Activated naive CD4-positive, alpha-beta T cell treated with anti-CD3 and anti-CD28 coated beads, Interleukin-2, amount 50 U/mL, for 72 hours (primary cell): ENCODE measurements at regions not wholly inside any gene's neighbourhood (a gene's known extent, or its start where the extent isn't known, plus 50 kb on each side); places are given as distances from the start of the nearest gene placed in this dataset.

Source experiments
- ATAC-seq, 2 donors: fragments of 150-1000 bp; cut with Tn5 transposase; 2 replicates each; pipeline ENCODE4 v1.10.0; 2021; ENCODE audit warnings: mild to moderate bottlenecking in 2 of 2, moderate library complexity in 2 of 2
- DNase-seq, 2 donors: peaks; one replicate each; pipeline ENCODE4 v3.0.0; 2021 to 2022; ENCODE audit warnings: low spot score in 2 of 2
- H3K27ac Mint-ChIP-seq, 2 donors: one replicate each; pipeline ENCODE4 v1.8.0; 2022; ENCODE audit warnings: mild to moderate bottlenecking in 2 of 2, mixed read lengths in 2 of 2
- H3K36me3 Mint-ChIP-seq, 2 donors: one replicate each; pipeline ENCODE4 v1.8.0; 2022; ENCODE audit warnings: mixed read lengths in 2 of 2
- H3K9me3 Mint-ChIP-seq, 2 donors: one replicate each; pipeline ENCODE4 v1.8.0; 2022; ENCODE audit warnings: mixed read lengths in 2 of 2

- H3K9me3 Mint-ChIP-seq, result peaks cover 0 to 8% of the 10 kb centered on the region in 2 donors
- H3K36me3 Mint-ChIP-seq, result no peaks in the 10 kb centered on the region
- no peak for ATAC-seq
- no peak for DNase-seq
- no peak overlapping the region for H3K27ac Mint-ChIP-seq
These were observed 52.0 kb upstream of the COL11A1 start for GRCh38 chr1:103160281-103160680.
